HepG2 (cell line): ENCODE measurements at regions not wholly inside any gene's neighbourhood (a gene's known extent, or its start where the extent isn't known, plus 50 kb on each side); places are given as distances from the start of the nearest gene placed in this dataset.
A peak's percentile ranks its signal among the peaks of the same experiment; 100 is the strongest.

ENCODE experiments used
- CBX2 ChIP-seq, 2 experiments: fragments of 200-600 bp in 1 of 2; sonication (generic); formaldehyde crosslinking in 1 of 2; IDR thresholded peaks; 2 replicates each; pipeline versions ENCODE4 v1.7.0 to v1.8.1; 2018 to 2022; ENCODE audit warnings: low read depth in 2 of 2, low read length in 1 of 2, mild to moderate bottlenecking in 1 of 2, missing genetic modification reagents in 1 of 2
- CREB3 ChIP-seq: sonication (generic); formaldehyde crosslinking; IDR thresholded peaks from 2 replicates; pipeline ENCODE4 v1.5.0; 2020; ENCODE audit warnings: missing genetic modification reagents
- FOXP4 ChIP-seq: sonication (generic); formaldehyde crosslinking; IDR thresholded peaks from 2 replicates; pipeline ENCODE4 v1.4.0; 2020; ENCODE audit warnings: missing genetic modification reagents
- GABPB1 ChIP-seq: IDR thresholded peaks from 2 replicates; pipeline ENCODE4 v1.6.1; 2016; ENCODE audit warnings: mild to moderate bottlenecking, missing genetic modification reagents, moderate library complexity, missing compliant biosample characterization
- HHEX ChIP-seq: IDR thresholded peaks from 2 replicates; pipeline ENCODE4 v1.6.1; 2016; ENCODE audit warnings: control low read depth
- HOXA3 ChIP-seq: sonication (generic); formaldehyde crosslinking; IDR thresholded peaks from 2 replicates; pipeline ENCODE4 v1.5.0; 2020; ENCODE audit warnings: missing genetic modification reagents
- JUND ChIP-seq: sonication (generic); formaldehyde crosslinking; IDR thresholded peaks from 2 replicates; pipeline ENCODE4 v1.8.0; 2022; ENCODE audit warnings: mild to moderate bottlenecking, missing genetic modification reagents
- KLF15 ChIP-seq: sonication (generic); formaldehyde crosslinking; IDR thresholded peaks from 2 replicates; pipeline ENCODE4 v1.8.1; 2023; ENCODE audit warnings: borderline replicate concordance, mild to moderate bottlenecking, inconsistent platforms, missing genetic modification reagents, mixed read lengths
- KLF6 ChIP-seq: IDR thresholded peaks from 2 replicates; pipeline ENCODE4 v1.8.0; 2016; ENCODE audit warnings: missing biosample characterization, missing genetic modification reagents
- MYC ChIP-seq: sonication (generic); formaldehyde crosslinking; IDR thresholded peaks from 2 replicates; pipeline ENCODE4 v1.9.0; 2021; ENCODE audit warnings: missing genetic modification reagents, borderline replicate concordance
- PHF21A ChIP-seq: sonication (generic); formaldehyde crosslinking; IDR thresholded peaks from 2 replicates; pipeline ENCODE4 v1.5.0; 2020; ENCODE audit warnings: mild to moderate bottlenecking, missing genetic modification reagents
- RELA ChIP-seq: sonication (generic); formaldehyde crosslinking; IDR thresholded peaks from 2 replicates; pipeline ENCODE4 v1.4.0; 2020; ENCODE audit warnings: missing genetic modification reagents
- SALL1 ChIP-seq: sonication (generic); formaldehyde crosslinking; IDR thresholded peaks from 2 replicates; pipeline ENCODE4 v1.8.0; 2022; ENCODE audit warnings: mild to moderate bottlenecking, missing genetic modification reagents
- SIN3A ChIP-seq: IDR thresholded peaks from 2 replicates; pipeline ENCODE4 v1.6.1; 2011; ENCODE audit warnings: low read depth, mild to moderate bottlenecking, control low read depth, low read length, borderline replicate concordance
- TBX3 ChIP-seq: fragments of 450-650 bp; IDR thresholded peaks from 2 replicates; pipeline ENCODE4 v1.6.1; 2017; ENCODE audit warnings: antibody characterized with exemption, mild to moderate bottlenecking, inconsistent platforms, borderline replicate concordance
- THAP11 ChIP-seq: IDR thresholded peaks from 2 replicates; pipeline ENCODE4 v1.6.1; 2016; ENCODE audit warnings: missing biosample characterization, missing genetic modification reagents
- ZBTB1 ChIP-seq: sonication (generic); formaldehyde crosslinking; IDR thresholded peaks from 2 replicates; pipeline ENCODE4 v1.4.0; 2020; ENCODE audit warnings: missing genetic modification reagents, borderline replicate concordance
- ZMAT5 ChIP-seq: sonication (generic); formaldehyde crosslinking; IDR thresholded peaks from 2 replicates; pipeline ENCODE4 v1.5.0; 2020; ENCODE audit warnings: mild to moderate bottlenecking, low read depth, missing genetic modification reagents, borderline replicate concordance
- ZNF362 ChIP-seq: sonication (generic); formaldehyde crosslinking; IDR thresholded peaks from 2 replicates; pipeline ENCODE4 v1.4.0; 2020; ENCODE audit warnings: missing genetic modification reagents, mild to moderate bottlenecking, borderline replicate concordance
- ZSCAN20 ChIP-seq: sonication (generic); formaldehyde crosslinking; IDR thresholded peaks from 2 replicates; pipeline ENCODE4 v1.4.0; 2020; ENCODE audit warnings: missing genetic modification reagents, mild to moderate bottlenecking, borderline replicate concordance
- ZSCAN31 ChIP-seq: sonication (generic); formaldehyde crosslinking; IDR thresholded peaks from 2 replicates; pipeline ENCODE4 v1.5.0; 2020; ENCODE audit warnings: low read depth, mild to moderate bottlenecking, missing genetic modification reagents
- TF ChIP-seq, protein P1 (sequence below): sonication (generic); formaldehyde crosslinking; IDR thresholded peaks from 2 replicates; pipeline ENCODE4 v1.9.0; 2021; ENCODE audit warnings: missing genetic modification reagents, mild to moderate bottlenecking, borderline replicate concordance
- TF ChIP-seq, protein P2 (sequence below): IDR thresholded peaks from 2 replicates; pipeline ENCODE4 v1.6.1; 2012; ENCODE audit warnings: inconsistent platforms

- TF ChIP-seq ZNF362 (CRISPR knock-in tag) (0 out of 2 replicates have a peak, but pooled peaks have one; percentile 20), MYC (no peak), HHEX (CRISPR knock-in tag) (no peak), ZMAT5 (CRISPR knock-in tag) (no peak), RELA (CRISPR knock-in tag) (no peak), ZSCAN20 (CRISPR knock-in tag) (no peak), SIN3A (no peak), ZBTB1 (CRISPR knock-in tag) (no peak), CREB3 (CRISPR knock-in tag) (no peak), KLF6 (CRISPR knock-in tag) (no peak), FOXP4 (CRISPR knock-in tag) (no peak), ZSCAN31 (CRISPR knock-in tag) (0 out of 2 replicates have a peak, but pooled peaks have one; percentile 30), JUND (no peak), KLF15 (no peak), SALL1 (CRISPR knock-in tag) (no peak), CBX2 (IDR thresholded peaks at IDR 0.05; ENCODE audit: low read depth, low read length) (no peak), CBX2 (CRISPR knock-in tag; IDR thresholded peaks at IDR 0.05; ENCODE audit: low read depth) (0 out of 2 replicates have a peak, but pooled peaks have one; percentile 67), PHF21A (CRISPR knock-in tag) (no peak), THAP11 (no peak), GABPB1 (peak; percentile 33; the same call in 1 of the 2 replicates), TBX3 (no peak), HOXA3 (CRISPR knock-in tag) (peak; percentile 39; the same call in 1 of the 2 replicates)
- TF ChIP-seq, protein P1, sequence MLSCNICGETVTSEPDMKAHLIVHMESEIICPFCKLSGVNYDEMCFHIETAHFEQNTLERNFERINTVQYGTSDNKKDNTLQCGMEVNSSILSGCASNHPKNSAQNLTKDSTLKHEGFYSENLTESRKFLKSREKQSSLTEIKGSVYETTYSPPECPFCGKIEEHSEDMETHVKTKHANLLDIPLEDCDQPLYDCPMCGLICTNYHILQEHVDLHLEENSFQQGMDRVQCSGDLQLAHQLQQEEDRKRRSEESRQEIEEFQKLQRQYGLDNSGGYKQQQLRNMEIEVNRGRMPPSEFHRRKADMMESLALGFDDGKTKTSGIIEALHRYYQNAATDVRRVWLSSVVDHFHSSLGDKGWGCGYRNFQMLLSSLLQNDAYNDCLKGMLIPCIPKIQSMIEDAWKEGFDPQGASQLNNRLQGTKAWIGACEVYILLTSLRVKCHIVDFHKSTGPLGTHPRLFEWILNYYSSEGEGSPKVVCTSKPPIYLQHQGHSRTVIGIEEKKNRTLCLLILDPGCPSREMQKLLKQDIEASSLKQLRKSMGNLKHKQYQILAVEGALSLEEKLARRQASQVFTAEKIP (CRISPR knock-in tag): no peak
- TF ChIP-seq, protein P2, sequence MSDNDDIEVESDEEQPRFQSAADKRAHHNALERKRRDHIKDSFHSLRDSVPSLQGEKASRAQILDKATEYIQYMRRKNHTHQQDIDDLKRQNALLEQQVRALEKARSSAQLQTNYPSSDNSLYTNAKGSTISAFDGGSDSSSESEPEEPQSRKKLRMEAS: peak; percentile 67
Observed at GRCh38 chr4:140252742-140253555, 99.0 kb upstream of the MAML3 start (continued).
